Spleen (tissue), 11 donors: ENCODE measurements at regions not wholly inside any gene's neighbourhood (a gene's known extent, or its start where the extent isn't known, plus 50 kb on each side); places are given as distances from the start of the nearest gene placed in this dataset.
A peak's percentile ranks its signal among the peaks of the same experiment; 100 is the strongest.
"Not testable (repeated sequence)": the region's sequence is repeated elsewhere in the genome, so short reads cannot be mapped to it uniquely, and the experiment has no call there.

ENCODE experiments used
- DNase-seq: peaks from one replicate; pipeline ENCODE4 v3.0.0-alpha.2; 2020
- H3K27ac ChIP-seq, 8 donors: fragments of 200-600 bp; sonication (generic) in 7 of 8; 1 replicate in 4 of 8; 2 replicates in 4 of 8; pipeline versions ENCODE4 v1.5.0 to v1.8.0; 2016 to 2021; ENCODE audit warnings: inconsistent platforms in 4 of 8, mild to moderate bottlenecking in 4 of 8, moderate library complexity in 1 of 8
- H3K27me3 ChIP-seq, 7 donors: fragments of 200-600 bp; sonication (generic) in 6 of 7; replicated peaks in 1 of 7; 1 replicate in 4 of 7; 2 replicates in 3 of 7; pipeline versions ENCODE4 v1.5.0 to v1.8.0; 2016 to 2021; ENCODE audit warnings: inconsistent platforms in 3 of 7, mild to moderate bottlenecking in 1 of 7
- H3K36me3 ChIP-seq, 6 donors: fragments of 200-600 bp; sonication (generic) in 5 of 6; 1 replicate in 4 of 6; 2 replicates in 2 of 6; pipeline versions ENCODE4 v1.5.0 to v1.8.0; 2016 to 2021; ENCODE audit warnings: inconsistent platforms in 2 of 6
- H3K4me1 ChIP-seq, 6 donors: fragments of 200-600 bp; sonication (generic) in 5 of 6; 1 replicate in 3 of 6; 2 replicates in 3 of 6; pipeline versions ENCODE4 v1.5.0 to v1.8.0; 2016 to 2021; ENCODE audit warnings: inconsistent platforms in 3 of 6
- H3K4me3 ChIP-seq, 8 donors: fragments of 200-600 bp; sonication (generic) in 7 of 8; 1 replicate in 4 of 8; 2 replicates in 4 of 8; pipeline versions ENCODE4 v1.5.0 to v1.8.0; 2016 to 2021; ENCODE audit warnings: inconsistent platforms in 4 of 8, mild to moderate bottlenecking in 4 of 8, moderate library complexity in 2 of 8
- H3K9me3 ChIP-seq, 8 donors: fragments of 200-600 bp; sonication (generic) in 7 of 8; 1 replicate in 4 of 8; 2 replicates in 4 of 8; pipeline versions ENCODE4 v1.5.0 to v1.8.0; 2016 to 2021; ENCODE audit warnings: inconsistent platforms in 4 of 8
- POLR2A ChIP-seq, 3 donors: fragments of 450-650 bp; IDR thresholded peaks; one replicate each; pipeline ENCODE4 v1.5.1; 2017; ENCODE audit warnings: antibody characterized with exemption in 3 of 3, mild to moderate bottlenecking in 1 of 3
- POLR2AphosphoS5 ChIP-seq, 3 donors: sonication (generic); formaldehyde crosslinking; IDR thresholded peaks; one replicate each; pipeline ENCODE4 v1.5.1; 2017; ENCODE audit warnings: antibody characterized with exemption in 3 of 3
- WGBS, 5 donors: extraction: QIAGEN DNeasy Blood & Tissue Kit in 3 of 5; methylation state at CpG; one replicate each; pipeline versions ENCODE4 v1.1.5 to v1.1.7; 2013 to 2018; 5-methylcytosine and 5-hydroxymethylcytosine counted together
- intact Hi-C: fragments of 100-400 bp; cut with DNase I; formaldehyde crosslinking; loops from one replicate; pipeline ENCODE4 v1.15.0; 2023; ENCODE audit warnings: low total_unique reads
- TF ChIP-seq, protein P1 (sequence below), 11 experiments: fragments of 200-600 bp in 7 of 11; fragments of 450-650 bp in 4 of 11; sonication (generic) in 4 of 11; IDR thresholded peaks in 8 of 11; conservative IDR thresholded peaks in 3 of 11; 1 replicate in 7 of 11; 2 replicates in 4 of 11; pipeline versions ENCODE4 v1.4.0 to v1.8.0; 2016 to 2021; ENCODE audit warnings: antibody characterized with exemption in 11 of 11, inconsistent platforms in 4 of 11, mild to moderate bottlenecking in 1 of 11
- donor health status: healthy with polysubstance abuse.
- donor health status: DM: no; HTN: no; CAD: no; lungs with moderate emphysema.
- donor health status: DM: no; HTN: no; CAD: no.
- donor health status: Bipolar disorder and iron deficiency.
- donor health status: healthy.
- donor health status: DM: no; HTN: no; CAD: no.
- donor health status: DM: yes; HTN: yes; CAD: no.

DNA sequence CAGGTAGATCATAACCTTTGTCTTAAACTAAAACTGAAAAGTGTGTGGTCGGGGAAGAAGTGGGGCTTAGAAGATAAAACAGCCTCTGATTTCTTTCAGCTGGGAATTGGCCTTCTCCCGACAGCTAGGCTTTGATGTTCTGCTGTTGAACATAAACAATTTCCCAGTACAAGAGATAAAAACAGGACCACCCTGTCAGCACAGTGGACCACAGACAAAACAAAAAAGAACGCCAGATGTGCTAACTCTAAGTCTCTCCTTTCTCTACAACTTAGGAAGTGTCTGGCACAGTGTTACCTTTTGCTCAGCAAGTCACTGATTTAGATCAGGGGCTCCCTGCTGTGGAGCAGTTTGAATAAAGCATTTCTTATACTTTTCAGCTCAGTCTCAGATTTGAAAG is 87.5 kb upstream of the UXT start:
- DNase-seq = no peak
- Histone ChIP-seq H3K9me3 (no peaks in the 10 kb centered on the region), H3K4me3 (no peak overlapping the region), H3K36me3 (no peaks in the 10 kb centered on the region), H3K4me1 (no peaks in the 10 kb centered on the region), H3K27ac (no peak overlapping the region), H3K27me3 (peaks cover 0 to 12% (median 0%) of the 10 kb centered on the region in 7 donors)
- WGBS, 5 donors = 60 to 84% (median 80%) methylated on average over 3 of the region's 3 CpGs
- TF ChIP-seq POLR2A (IDR thresholded peaks at IDR 0.05) (no peak), POLR2AphosphoS5 (IDR thresholded peaks at IDR 0.05) (no peak)
- TF ChIP-seq, protein P1, sequence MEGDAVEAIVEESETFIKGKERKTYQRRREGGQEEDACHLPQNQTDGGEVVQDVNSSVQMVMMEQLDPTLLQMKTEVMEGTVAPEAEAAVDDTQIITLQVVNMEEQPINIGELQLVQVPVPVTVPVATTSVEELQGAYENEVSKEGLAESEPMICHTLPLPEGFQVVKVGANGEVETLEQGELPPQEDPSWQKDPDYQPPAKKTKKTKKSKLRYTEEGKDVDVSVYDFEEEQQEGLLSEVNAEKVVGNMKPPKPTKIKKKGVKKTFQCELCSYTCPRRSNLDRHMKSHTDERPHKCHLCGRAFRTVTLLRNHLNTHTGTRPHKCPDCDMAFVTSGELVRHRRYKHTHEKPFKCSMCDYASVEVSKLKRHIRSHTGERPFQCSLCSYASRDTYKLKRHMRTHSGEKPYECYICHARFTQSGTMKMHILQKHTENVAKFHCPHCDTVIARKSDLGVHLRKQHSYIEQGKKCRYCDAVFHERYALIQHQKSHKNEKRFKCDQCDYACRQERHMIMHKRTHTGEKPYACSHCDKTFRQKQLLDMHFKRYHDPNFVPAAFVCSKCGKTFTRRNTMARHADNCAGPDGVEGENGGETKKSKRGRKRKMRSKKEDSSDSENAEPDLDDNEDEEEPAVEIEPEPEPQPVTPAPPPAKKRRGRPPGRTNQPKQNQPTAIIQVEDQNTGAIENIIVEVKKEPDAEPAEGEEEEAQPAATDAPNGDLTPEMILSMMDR (IDR thresholded peaks at IDR 0.05 in 8 of 11, conservative IDR thresholded peaks at IDR 0.05 in 3 of 11) = no peak
- intact Hi-C loops = no loop called here

DNA sequence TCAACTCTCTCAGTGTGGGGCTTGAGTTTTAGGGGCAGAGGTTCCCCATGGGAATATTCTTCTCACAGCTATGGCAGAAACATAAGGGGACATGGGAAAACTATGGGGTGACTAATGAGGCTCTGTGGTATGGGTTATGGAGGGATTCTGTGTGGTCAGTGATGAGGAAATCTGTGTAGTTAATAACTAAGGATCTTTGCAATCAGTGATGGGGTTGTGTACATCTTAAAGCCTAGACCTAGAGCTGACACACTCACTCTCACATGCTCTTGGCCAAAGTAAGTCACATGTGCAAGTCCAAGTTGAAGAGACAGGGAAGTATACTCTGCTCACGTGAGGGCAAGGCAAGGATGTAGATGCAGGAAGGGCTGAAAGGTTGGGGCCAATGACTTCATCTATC is 86.4 kb upstream of the UXT start:
- Histone ChIP-seq H3K4me3 (no peak overlapping the region), H3K36me3 (no peaks in the 10 kb centered on the region), H3K4me1 (no peaks in the 10 kb centered on the region), H3K9me3 (no peaks in the 10 kb centered on the region), H3K27ac (no peak overlapping the region), H3K27me3 (peaks cover 0 to 3% (median 0%) of the 10 kb centered on the region in 7 donors)
- DNase-seq = no peak
- TF ChIP-seq, protein P1 (IDR thresholded peaks at IDR 0.05 in 8 of 11, conservative IDR thresholded peaks at IDR 0.05 in 3 of 11) = no peak
- no peak for TF ChIP-seq POLR2A (IDR thresholded peaks at IDR 0.05)
- TF ChIP-seq POLR2AphosphoS5 (IDR thresholded peaks at IDR 0.05) = no peak
- WGBS, 5 donors = 33 to 64% (median 52%) methylated on average over 1 of the region's 1 CpG
- intact Hi-C loops = no loop called here

DNA sequence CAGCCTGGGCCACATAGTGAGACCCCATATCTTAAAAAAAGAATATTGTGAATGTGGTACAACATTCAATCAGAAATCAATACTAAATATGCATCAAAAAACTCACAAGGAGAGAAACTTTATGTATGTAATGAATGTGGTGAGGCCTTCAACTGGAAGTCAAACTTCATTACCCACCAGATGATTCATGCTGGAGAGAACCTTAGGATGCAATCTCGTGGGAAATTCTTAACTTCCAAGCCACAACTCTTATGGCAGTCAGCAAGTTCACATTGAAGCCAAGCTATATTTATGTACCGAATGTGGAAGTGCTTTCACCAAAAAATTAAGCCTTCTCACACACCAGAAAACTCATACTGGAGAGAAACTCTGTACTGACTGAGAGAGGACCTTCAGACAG is 84.5 kb upstream of the UXT start:
- H3K27me3 ChIP-seq = no peaks in the 10 kb centered on the region
- no peak for DNase-seq
- intact Hi-C loops = no loop called here
- no peak overlapping the region for H3K4me3 ChIP-seq
- H3K27ac ChIP-seq = no peak overlapping the region
- no peaks in the 10 kb centered on the region for H3K36me3 ChIP-seq
- no peaks in the 10 kb centered on the region for H3K9me3 ChIP-seq
- H3K4me1 ChIP-seq = no peaks in the 10 kb centered on the region
- 49 to 86% (median 67%) methylated on average over 2 of the region's 2 CpGs for WGBS, 5 donors
- TF ChIP-seq, protein P1 (IDR thresholded peaks at IDR 0.05 in 8 of 11, conservative IDR thresholded peaks at IDR 0.05 in 3 of 11) = no peak
- TF ChIP-seq POLR2A (IDR thresholded peaks at IDR 0.05) = no peak

DNA sequence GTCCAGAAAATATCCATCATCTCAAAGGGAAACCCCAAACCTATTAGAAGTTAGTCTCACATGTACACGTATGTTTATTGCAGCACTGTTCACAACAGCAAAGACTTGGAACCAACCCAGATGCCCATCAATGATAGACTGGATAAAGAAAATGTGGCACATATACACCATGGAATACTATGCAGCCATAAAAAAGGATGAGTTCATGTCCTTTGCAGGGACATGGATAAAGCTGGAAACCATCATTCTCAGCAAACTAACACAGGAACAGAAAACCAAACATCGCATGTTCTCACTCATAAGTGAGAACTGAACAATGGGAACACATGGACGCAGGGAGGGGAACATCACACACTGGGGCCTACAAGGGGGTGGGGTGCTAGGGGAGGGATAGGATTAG is 79.9 kb upstream of the UXT start:
- intact Hi-C loops = not testable (repeated sequence)
- 92 to 98% (median 95%) methylated on average over 3 of the region's 3 CpGs for WGBS, 5 donors

DNA sequence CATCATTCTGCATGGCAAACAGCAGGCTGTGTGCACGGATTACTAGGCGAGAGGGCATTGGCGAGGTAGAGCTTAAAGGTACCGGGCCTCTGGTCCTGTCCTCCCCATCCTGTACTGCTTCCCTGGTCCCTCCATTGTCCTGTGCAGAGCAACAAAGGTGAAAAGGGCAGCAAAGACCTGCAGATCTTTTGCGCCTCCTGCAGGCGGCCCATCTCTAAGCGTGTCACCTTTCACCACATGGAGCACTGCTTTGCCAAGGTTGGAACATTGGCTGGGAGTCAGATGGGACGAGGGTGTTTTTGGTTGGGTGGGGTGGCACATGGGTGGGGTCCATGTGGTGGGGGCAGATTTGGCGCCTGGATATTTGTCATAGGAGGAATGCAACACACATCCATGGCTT is 64.7 kb upstream of the UXT start:
- intact Hi-C loops = no loop called here
- Histone ChIP-seq H3K36me3 (no peaks in the 10 kb centered on the region), H3K9me3 (peaks cover 0 to 13% (median 0%) of the 10 kb centered on the region in 8 donors), H3K4me3 (no peak overlapping the region), H3K4me1 (no peaks in the 10 kb centered on the region), H3K27ac (no peak overlapping the region), H3K27me3 (peaks cover 0 to 5% (median 0%) of the 10 kb centered on the region in 7 donors)
- TF ChIP-seq POLR2A (IDR thresholded peaks at IDR 0.05) (no peak), POLR2AphosphoS5 (IDR thresholded peaks at IDR 0.05) (no peak)
- TF ChIP-seq, protein P1 (IDR thresholded peaks at IDR 0.05 in 8 of 11, conservative IDR thresholded peaks at IDR 0.05 in 3 of 11) = no peak
- 75 to 94% (median 87%) methylated on average over 6 to 9 of the region's 9 CpGs for WGBS, 5 donors
- peak; percentile 48 for DNase-seq

More for the DNA sequence above, 79.9 kb upstream of the UXT start:
- not testable (repeated sequence) for H3K36me3 ChIP-seq, H3K27me3 ChIP-seq, H3K4me1 ChIP-seq, DNase-seq, H3K9me3 ChIP-seq, H3K4me3 ChIP-seq, H3K27ac ChIP-seq
